Gastroesophageal sphincter (tissue), 3 donors: ENCODE measurements at regions not wholly inside any gene's neighbourhood (a gene's known extent, or its start where the extent isn't known, plus 50 kb on each side); places are given as distances from the start of the nearest gene placed in this dataset.

ENCODE experiments used
- CTCF ChIP-seq, 4 experiments: fragments of 200-600 bp in 2 of 4; fragments of 450-650 bp in 2 of 4; sonication (generic) in 1 of 4; IDR thresholded peaks; one replicate each; pipeline ENCODE4 v1.5.1; 2017 to 2019; ENCODE audit warnings: antibody characterized with exemption in 4 of 4, mild to moderate bottlenecking in 2 of 4, moderate library complexity in 2 of 4
- EP300 ChIP-seq: sonication (generic); formaldehyde crosslinking; IDR thresholded peaks from one replicate; pipeline ENCODE4 v1.6.1; 2017; ENCODE audit warnings: antibody characterized with exemption, mild to moderate bottlenecking

GRCh38 chr1:164473544-164473943, 85.4 kb upstream of the PBX1 start:
- TF ChIP-seq CTCF (IDR thresholded peaks at IDR 0.05) (no peak), EP300 (no peak)
